WTC11 (cell line): ENCODE measurements at regions not wholly inside any gene's neighbourhood (a gene's known extent, or its start where the extent isn't known, plus 50 kb on each side); places are given as distances from the start of the nearest gene placed in this dataset.
A peak's percentile ranks its signal among the peaks of the same experiment; 100 is the strongest.

Experiments
- ATAC-seq: fragments of 200-7000 bp; cut with Tn5 transposase; 2 replicates; pipeline ENCODE4 v1.10.0; 2021; ENCODE audit warnings: mild to moderate bottlenecking, moderate library complexity
- CTCF ChIA-PET: fragments of 300-600 bp; sonication (Branson Sonifier 250); formaldehyde crosslinking; loops from one replicate; lab custom pipeline; 2021; ENCODE audit warnings: antibody characterized with exemption; lab: Charles Lee
- POLR2A ChIA-PET: fragments of 350-600 bp; sonication (Branson Sonifier 250); formaldehyde crosslinking; loops from one replicate; lab custom pipeline; 2021; ENCODE audit warnings: antibody characterized with exemption; lab: Charles Lee
- DNase-seq: peaks from one replicate; pipeline ENCODE4 v3.0.0; 2021; ENCODE audit warnings: low spot score
- H3K27ac Mint-ChIP-seq: 2 replicates; pipeline ENCODE4 v1.8.0; 2021; ENCODE audit warnings: mixed read lengths
- H3K27me3 Mint-ChIP-seq: 2 replicates; pipeline ENCODE4 v1.8.0; 2021; ENCODE audit warnings: low read depth, mild to moderate bottlenecking, moderate library complexity, mixed read lengths
- H3K36me3 Mint-ChIP-seq: 2 replicates; pipeline ENCODE4 v1.8.0; 2021; ENCODE audit warnings: mixed read lengths
- H3K4me1 Mint-ChIP-seq: 2 replicates; pipeline ENCODE4 v1.8.0; 2022; ENCODE audit warnings: mixed read lengths
- H3K4me3 Mint-ChIP-seq: 2 replicates; pipeline ENCODE4 v1.8.0; 2021; ENCODE audit warnings: mild to moderate bottlenecking, moderate library complexity, mixed read lengths
- H3K9me3 Mint-ChIP-seq: 2 replicates; pipeline ENCODE4 v1.8.0; 2021; ENCODE audit warnings: mixed read lengths
- ATF1 ChIP-seq: sonication (generic); formaldehyde crosslinking; IDR thresholded peaks from 2 replicates; pipeline ENCODE4 v1.8.1; 2023; ENCODE audit warnings: mild to moderate bottlenecking, moderate library complexity, missing genetic modification reagents
- CBFB ChIP-seq: sonication (generic); formaldehyde crosslinking; IDR thresholded peaks from 2 replicates; pipeline ENCODE4 v1.8.1; 2022; ENCODE audit warnings: mild to moderate bottlenecking, low read depth, missing genetic modification reagents
- ESRRA ChIP-seq: sonication (generic); formaldehyde crosslinking; IDR thresholded peaks from 2 replicates; pipeline ENCODE4 v1.8.1; 2022; ENCODE audit warnings: mild to moderate bottlenecking, missing genetic modification reagents, borderline replicate concordance
- HMGA2 ChIP-seq: fragments of 250-450 bp; sonication (Bioruptor Pico); IDR thresholded peaks from 2 replicates; pipeline ENCODE4 v1.4.0; 2021; ENCODE audit warnings: mild to moderate bottlenecking, moderate library complexity
- JAZF1 ChIP-seq: fragments of 250-450 bp; sonication (Bioruptor Pico); IDR thresholded peaks from 2 replicates; pipeline ENCODE4 v1.9.0; 2021; ENCODE audit warnings: moderate library complexity, mild to moderate bottlenecking, inconsistent platforms
- JUN ChIP-seq: sonication (generic); formaldehyde crosslinking; IDR thresholded peaks from 2 replicates; pipeline ENCODE4 v1.8.0; 2023; ENCODE audit warnings: mild to moderate bottlenecking, missing genetic modification reagents
- NFATC4 ChIP-seq: fragments of 250-450 bp; sonication (Bioruptor Pico); IDR thresholded peaks from 2 replicates; pipeline ENCODE4 v1.9.0; 2021; ENCODE audit warnings: mild to moderate bottlenecking
- RORB ChIP-seq: fragments of 250-450 bp; sonication (Bioruptor Pico); IDR thresholded peaks from 2 replicates; pipeline ENCODE4 v1.9.0; 2021; ENCODE audit warnings: mild to moderate bottlenecking
- SMAD4 ChIP-seq: sonication (generic); formaldehyde crosslinking; IDR thresholded peaks from 2 replicates; pipeline ENCODE4 v1.8.0; 2022; ENCODE audit warnings: mild to moderate bottlenecking, missing genetic modification reagents
- SOX15 ChIP-seq: fragments of 250-450 bp; sonication (Bioruptor Pico); IDR thresholded peaks from 2 replicates; pipeline ENCODE4 v1.9.0; 2021; ENCODE audit warnings: mild to moderate bottlenecking
- TEAD4 ChIP-seq: sonication (generic); formaldehyde crosslinking; IDR thresholded peaks from 2 replicates; pipeline ENCODE4 v1.8.0; 2022; ENCODE audit warnings: mild to moderate bottlenecking, missing genetic modification reagents
- ZNF219 ChIP-seq: sonication (generic); formaldehyde crosslinking; IDR thresholded peaks from 2 replicates; pipeline ENCODE4 v1.8.0; 2023; ENCODE audit warnings: missing genetic modification reagents, mild to moderate bottlenecking, borderline replicate concordance
- ZNF263 ChIP-seq: sonication (generic); formaldehyde crosslinking; IDR thresholded peaks from 2 replicates; pipeline ENCODE4 v1.8.1; 2022; ENCODE audit warnings: low read depth, mild to moderate bottlenecking, moderate library complexity, missing genetic modification reagents
- ZNF396 ChIP-seq: fragments of 250-450 bp; sonication (Bioruptor Pico); IDR thresholded peaks from 2 replicates; pipeline ENCODE4 v1.8.0; 2021; ENCODE audit warnings: mild to moderate bottlenecking, moderate library complexity, borderline replicate concordance
- TF ChIP-seq, protein P1 (sequence below): sonication (generic); formaldehyde crosslinking; IDR thresholded peaks from 2 replicates; pipeline ENCODE4 v1.8.1; 2023; ENCODE audit warnings: mild to moderate bottlenecking, moderate library complexity, missing genetic modification reagents
- TF ChIP-seq, protein P2 (sequence below): fragments of 200-600 bp; IDR thresholded peaks from 2 replicates; pipeline ENCODE4 v1.8.0; 2022; ENCODE audit warnings: antibody characterized with exemption

DNA sequence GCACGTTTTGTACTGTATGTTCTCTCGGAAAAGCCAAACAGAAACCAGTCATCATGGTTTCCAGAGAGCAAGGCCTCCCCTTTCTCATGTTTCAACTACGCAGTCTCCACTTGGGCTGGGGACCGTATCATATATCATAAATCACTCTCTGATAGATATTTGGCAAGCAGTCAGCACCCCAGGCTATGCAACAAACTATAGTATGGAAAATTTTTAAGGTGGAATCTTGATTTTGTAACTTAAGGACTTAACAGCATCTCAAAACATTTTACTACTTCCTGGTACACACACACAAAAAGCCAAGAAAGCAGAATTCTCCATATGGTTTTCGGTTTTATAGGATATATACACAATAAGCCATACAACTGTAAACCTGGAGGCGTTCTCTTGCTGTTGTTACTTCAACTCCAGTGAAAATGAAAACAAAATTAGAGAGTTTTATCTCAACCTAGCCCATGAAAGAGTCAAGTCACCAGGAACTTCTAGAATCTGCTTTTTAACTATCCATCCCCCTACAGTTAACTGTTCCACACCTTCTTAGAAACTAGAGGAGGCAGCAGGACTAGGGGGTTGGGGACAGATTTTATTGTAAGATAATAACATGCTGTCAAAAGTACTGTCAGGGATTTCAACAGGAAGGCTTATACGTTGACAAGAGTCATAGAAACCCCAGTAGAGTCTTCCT, 283.4 kb downstream of the NFIB start (continued):
- TF ChIP-seq, protein P1, sequence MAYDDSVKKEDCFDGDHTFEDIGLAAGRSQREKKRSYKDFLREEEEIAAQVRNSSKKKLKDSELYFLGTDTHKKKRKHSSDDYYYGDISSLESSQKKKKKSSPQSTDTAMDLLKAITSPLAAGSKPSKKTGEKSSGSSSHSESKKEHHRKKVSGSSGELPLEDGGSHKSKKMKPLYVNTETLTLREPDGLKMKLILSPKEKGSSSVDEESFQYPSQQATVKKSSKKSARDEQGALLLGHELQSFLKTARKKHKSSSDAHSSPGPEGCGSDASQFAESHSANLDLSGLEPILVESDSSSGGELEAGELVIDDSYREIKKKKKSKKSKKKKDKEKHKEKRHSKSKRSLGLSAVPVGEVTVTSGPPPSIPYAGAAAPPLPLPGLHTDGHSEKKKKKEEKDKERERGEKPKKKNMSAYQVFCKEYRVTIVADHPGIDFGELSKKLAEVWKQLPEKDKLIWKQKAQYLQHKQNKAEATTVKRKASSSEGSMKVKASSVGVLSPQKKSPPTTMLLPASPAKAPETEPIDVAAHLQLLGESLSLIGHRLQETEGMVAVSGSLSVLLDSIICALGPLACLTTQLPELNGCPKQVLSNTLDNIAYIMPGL (CRISPR knock-in tag): no peak
- no peak for TF ChIP-seq ESRRA (CRISPR knock-in tag)
- TF ChIP-seq NFATC4: no peak
- no peak for TF ChIP-seq JUN (CRISPR knock-in tag)
- no peak for TF ChIP-seq TEAD4 (CRISPR knock-in tag)
- no peak for TF ChIP-seq JAZF1 (CRISPR knock-in tag)
- TF ChIP-seq SMAD4 (CRISPR knock-in tag): no peak
- no peak for TF ChIP-seq HMGA2
- no peak for TF ChIP-seq ZNF219 (CRISPR knock-in tag)
- no peak for TF ChIP-seq CBFB (CRISPR knock-in tag)
- TF ChIP-seq ATF1 (CRISPR knock-in tag): no peak
- TF ChIP-seq, protein P2, sequence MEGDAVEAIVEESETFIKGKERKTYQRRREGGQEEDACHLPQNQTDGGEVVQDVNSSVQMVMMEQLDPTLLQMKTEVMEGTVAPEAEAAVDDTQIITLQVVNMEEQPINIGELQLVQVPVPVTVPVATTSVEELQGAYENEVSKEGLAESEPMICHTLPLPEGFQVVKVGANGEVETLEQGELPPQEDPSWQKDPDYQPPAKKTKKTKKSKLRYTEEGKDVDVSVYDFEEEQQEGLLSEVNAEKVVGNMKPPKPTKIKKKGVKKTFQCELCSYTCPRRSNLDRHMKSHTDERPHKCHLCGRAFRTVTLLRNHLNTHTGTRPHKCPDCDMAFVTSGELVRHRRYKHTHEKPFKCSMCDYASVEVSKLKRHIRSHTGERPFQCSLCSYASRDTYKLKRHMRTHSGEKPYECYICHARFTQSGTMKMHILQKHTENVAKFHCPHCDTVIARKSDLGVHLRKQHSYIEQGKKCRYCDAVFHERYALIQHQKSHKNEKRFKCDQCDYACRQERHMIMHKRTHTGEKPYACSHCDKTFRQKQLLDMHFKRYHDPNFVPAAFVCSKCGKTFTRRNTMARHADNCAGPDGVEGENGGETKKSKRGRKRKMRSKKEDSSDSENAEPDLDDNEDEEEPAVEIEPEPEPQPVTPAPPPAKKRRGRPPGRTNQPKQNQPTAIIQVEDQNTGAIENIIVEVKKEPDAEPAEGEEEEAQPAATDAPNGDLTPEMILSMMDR: no peak

DNA sequence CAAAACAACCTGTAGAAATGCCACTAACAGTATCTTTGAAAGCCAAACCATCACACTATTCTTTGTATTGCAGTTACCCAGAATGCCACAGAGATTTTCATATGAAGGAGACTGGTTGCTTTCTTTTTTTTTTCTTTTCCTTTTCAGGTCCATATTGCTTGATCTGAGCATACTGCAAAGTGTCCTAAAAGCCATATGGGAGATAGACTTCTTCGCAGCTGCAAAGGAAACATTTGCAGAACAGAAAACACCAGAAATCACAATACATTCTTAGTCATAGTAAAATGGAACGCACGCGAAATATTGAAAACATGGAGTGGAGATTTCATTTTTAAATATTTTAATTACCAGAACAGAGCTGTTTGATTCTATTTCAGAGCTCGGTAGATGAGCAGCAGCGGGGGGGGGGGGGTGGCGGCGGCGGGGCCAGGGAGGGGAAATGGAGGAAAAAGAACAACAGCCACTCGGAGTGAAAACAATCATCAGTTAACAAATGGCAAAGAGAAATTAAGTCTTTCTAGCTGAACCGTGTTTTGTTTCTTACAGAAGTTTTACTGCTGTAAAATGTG, 284.1 kb downstream of the NFIB start:
- Mint-ChIP-seq H3K9me3 (no peaks in the 10 kb centered on the region), H3K36me3 (no peaks in the 10 kb centered on the region), H3K27me3 (no peaks in the 10 kb centered on the region), H3K27ac (no peak overlapping the region), H3K4me1 (peaks cover 15% of the 10 kb centered on the region), H3K4me3 (no peak overlapping the region)
- ChIA-PET CTCF (no interaction called here), POLR2A (no interaction called here)
- DNase-seq (no peak), ATAC-seq (no peak)
- TF ChIP-seq SOX15 (CRISPR knock-in tag): no peak

DNA sequence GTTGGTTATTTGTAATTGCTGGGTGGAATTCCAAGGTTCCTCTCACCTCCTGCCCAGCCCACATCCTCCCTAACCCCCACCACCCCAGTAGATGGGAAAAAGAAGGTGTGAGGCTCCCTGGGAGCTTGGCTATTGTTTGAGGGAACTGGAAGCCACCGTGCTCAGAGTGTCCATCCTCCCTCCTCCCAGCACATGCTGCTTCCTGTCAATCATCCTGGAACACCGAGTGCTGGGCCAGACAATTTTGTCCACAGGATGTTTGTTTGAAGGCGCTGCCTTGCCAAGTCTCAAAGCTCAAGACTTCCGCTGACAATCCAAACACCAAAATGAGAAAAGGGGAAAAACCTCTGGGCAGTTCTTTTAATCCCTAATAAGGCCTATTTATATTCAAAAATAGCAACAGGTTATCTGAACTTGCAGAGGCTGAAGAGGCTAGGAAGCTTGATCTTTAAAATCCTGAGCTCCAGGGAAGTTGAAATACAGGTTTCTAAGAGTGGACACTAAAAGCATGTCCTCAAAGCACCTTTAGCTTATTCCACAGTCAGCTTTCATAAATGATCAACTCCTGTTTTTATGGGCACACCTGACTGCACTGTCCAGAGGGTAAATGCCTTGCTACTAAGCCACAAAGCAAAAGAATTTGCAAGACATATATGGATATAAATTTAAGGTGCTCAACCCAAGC, 286.7 kb downstream of the NFIB start:
- peak; percentile 49 for ATAC-seq
- H3K4me1 Mint-ChIP-seq: peaks cover 15% of the 10 kb centered on the region
- DNase-seq: no peak
- H3K36me3 Mint-ChIP-seq: no peaks in the 10 kb centered on the region
- ChIA-PET POLR2A (no interaction called here), CTCF (no interaction called here)
- no peak overlapping the region for H3K27ac Mint-ChIP-seq
- TF ChIP-seq ZNF396 (CRISPR knock-in tag): no peak
- peak; percentile 57; the same call in 1 of the 2 replicates for TF ChIP-seq ZNF263 (CRISPR knock-in tag)
- peaks cover 4% of the 10 kb centered on the region; the same call in 1 of the 2 replicates for H3K9me3 Mint-ChIP-seq
- H3K27me3 Mint-ChIP-seq: no peaks in the 10 kb centered on the region
- no peak overlapping the region for H3K4me3 Mint-ChIP-seq

DNA sequence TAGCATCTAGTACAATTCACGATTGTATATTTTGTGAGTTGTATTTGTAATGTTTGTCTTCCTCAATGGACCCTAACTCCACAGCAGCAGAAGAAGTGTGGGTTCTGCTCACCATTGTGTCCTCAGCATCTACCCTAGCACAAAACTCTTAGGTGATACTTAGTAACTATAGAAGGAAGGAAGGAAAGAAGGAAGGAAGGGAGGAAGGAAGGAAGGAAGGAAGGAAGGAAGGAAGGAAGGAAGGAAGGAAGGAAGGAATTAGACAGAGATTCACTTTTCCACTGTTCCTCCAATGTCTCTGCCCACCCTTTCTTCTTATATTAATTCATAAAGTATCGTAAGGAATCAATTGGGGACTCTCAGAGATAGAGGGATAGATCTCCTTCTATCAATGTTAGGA, 288.2 kb downstream of the NFIB start:
- Mint-ChIP-seq H3K36me3 (no peaks in the 10 kb centered on the region), H3K9me3 (peaks cover 4% of the 10 kb centered on the region; the same call in 1 of the 2 replicates), H3K27me3 (no peaks in the 10 kb centered on the region), H3K4me1 (peaks cover 7% of the 10 kb centered on the region), H3K4me3 (no peak overlapping the region), H3K27ac (no peak overlapping the region)
- DNase-seq (no peak), ATAC-seq (no peak)
- CTCF ChIA-PET: no interaction called here
- TF ChIP-seq RORB: no peak
- no peak for TF ChIP-seq ZNF219 (CRISPR knock-in tag)
- no peak for TF ChIP-seq ATF1 (CRISPR knock-in tag)
- POLR2A ChIA-PET: no interaction called here
